GM12878 (cell line): ENCODE measurements at regions not wholly inside any gene's neighbourhood (a gene's known extent, or its start where the extent isn't known, plus 50 kb on each side); places are given as distances from the start of the nearest gene placed in this dataset.

ENCODE experiments used
- ATF7 ChIP-seq: fragments of 450-650 bp; IDR thresholded peaks from 2 replicates; pipeline ENCODE4 v1.6.1; 2016; ENCODE audit warnings: low read depth, mild to moderate bottlenecking
- CBX5 ChIP-seq: sonication (generic); IDR thresholded peaks from 2 replicates; pipeline ENCODE4 v1.6.1; 2016; ENCODE audit warnings: low read depth, moderate library complexity, mild to moderate bottlenecking, inconsistent platforms
- CHD2 ChIP-seq: IDR thresholded peaks from 2 replicates; pipeline ENCODE4 v1.6.1; 2011; ENCODE audit warnings: low read depth, low read length, improper control_type of control experiment, borderline replicate concordance
- EGR1 ChIP-seq, 2 experiments: IDR thresholded peaks; 1 replicate in 1 of 2; 2 replicates in 1 of 2; pipeline ENCODE4 v1.6.1; 2011 to 2012; ENCODE audit warnings: low read depth in 2 of 2, low read length in 2 of 2, borderline replicate concordance in 1 of 2, mild to moderate bottlenecking in 1 of 2, moderate library complexity in 1 of 2
- GATAD2B ChIP-seq: fragments of 450-650 bp; conservative IDR thresholded peaks from 2 replicates; pipeline ENCODE4 v1.6.1; 2017; ENCODE audit warnings: low read depth, mild to moderate bottlenecking, moderate library complexity
- IKZF2 ChIP-seq, 2 experiments: fragments of 450-650 bp; IDR thresholded peaks; 2 replicates each; pipeline ENCODE4 v1.6.1; 2017; ENCODE audit warnings: mild to moderate bottlenecking in 2 of 2, moderate library complexity in 2 of 2
- JUND ChIP-seq: IDR thresholded peaks from 2 replicates; pipeline ENCODE4 v1.6.1; 2012; ENCODE audit warnings: low read depth, mild to moderate bottlenecking, low read length, improper control_type of control experiment, moderate library complexity
- NR2F1 ChIP-seq: fragments of 450-650 bp; conservative IDR thresholded peaks from 2 replicates; pipeline ENCODE4 v1.6.1; 2017; ENCODE audit warnings: mild to moderate bottlenecking
- NRF1 ChIP-seq: conservative IDR thresholded peaks from 2 replicates; pipeline ENCODE4 v1.6.1; 2011; ENCODE audit warnings: mild to moderate bottlenecking, low read depth, low read length, improper control_type of control experiment
- PAX5 ChIP-seq: IDR thresholded peaks from 2 replicates; pipeline ENCODE4 v1.6.1; 2011; ENCODE audit warnings: low read depth, low read length, borderline replicate concordance
- PML ChIP-seq: IDR thresholded peaks from 2 replicates; pipeline ENCODE4 v1.6.1; 2012; ENCODE audit warnings: low read length, inconsistent platforms
- RAD21 ChIP-seq: IDR thresholded peaks from 2 replicates; pipeline ENCODE4 v1.6.1; 2011; ENCODE audit warnings: mild to moderate bottlenecking, low read depth, low read length, moderate library complexity; ENCODE audit not compliant: insufficient read depth
- RAD51 ChIP-seq: fragments of 450-650 bp; IDR thresholded peaks from 2 replicates; pipeline ENCODE4 v1.6.1; 2016; ENCODE audit warnings: moderate library complexity, mild to moderate bottlenecking, inconsistent platforms
- RELA ChIP-seq: fragments of 450-650 bp; IDR thresholded peaks from 2 replicates; pipeline ENCODE4 v1.8.0; 2014; ENCODE audit warnings: borderline replicate concordance; ENCODE audit not compliant: partially characterized antibody
- SIN3A ChIP-seq: IDR thresholded peaks from 2 replicates; pipeline ENCODE4 v1.6.1; 2012; ENCODE audit warnings: low read depth, low read length, improper control_type of control experiment
- SREBF2 ChIP-seq: IDR thresholded peaks from 2 replicates; pipeline ENCODE4 v1.6.1; 2012; ENCODE audit warnings: mild to moderate bottlenecking, low read length
- STAT3 ChIP-seq: IDR thresholded peaks from 2 replicates; pipeline ENCODE4 v1.6.1; 2011; ENCODE audit warnings: low read depth, low read length, improper control_type of control experiment
- TCF12 ChIP-seq: IDR thresholded peaks from 2 replicates; pipeline ENCODE4 v1.6.1; 2011; ENCODE audit warnings: low read depth, mild to moderate bottlenecking, low read length
- YBX1 ChIP-seq: fragments of 450-650 bp; IDR thresholded peaks from 2 replicates; pipeline ENCODE4 v1.6.1; 2016; ENCODE audit warnings: antibody characterized with exemption
- TF ChIP-seq, protein P1 (sequence below): IDR thresholded peaks from 2 replicates; pipeline ENCODE4 v1.6.1; 2011; ENCODE audit warnings: low read depth, mild to moderate bottlenecking, low read length, moderate library complexity, borderline replicate concordance; ENCODE audit errors: extremely low read depth
- TF ChIP-seq, protein P2 (sequence below): fragments of 450-650 bp; IDR thresholded peaks from 2 replicates; pipeline ENCODE4 v1.6.1; 2017; ENCODE audit warnings: antibody characterized with exemption, mild to moderate bottlenecking, moderate library complexity
- TF ChIP-seq, protein P3 (sequence below): fragments of 450-650 bp; conservative IDR thresholded peaks from 2 replicates; pipeline ENCODE4 v1.6.1; 2017; ENCODE audit warnings: mild to moderate bottlenecking, moderate library complexity
- TF ChIP-seq, protein P4 (sequence below): fragments of 450-650 bp; formaldehyde crosslinking; IDR thresholded peaks from 2 replicates; pipeline ENCODE4 v1.4.0; 2020; ENCODE audit warnings: mild to moderate bottlenecking, moderate library complexity

DNA sequence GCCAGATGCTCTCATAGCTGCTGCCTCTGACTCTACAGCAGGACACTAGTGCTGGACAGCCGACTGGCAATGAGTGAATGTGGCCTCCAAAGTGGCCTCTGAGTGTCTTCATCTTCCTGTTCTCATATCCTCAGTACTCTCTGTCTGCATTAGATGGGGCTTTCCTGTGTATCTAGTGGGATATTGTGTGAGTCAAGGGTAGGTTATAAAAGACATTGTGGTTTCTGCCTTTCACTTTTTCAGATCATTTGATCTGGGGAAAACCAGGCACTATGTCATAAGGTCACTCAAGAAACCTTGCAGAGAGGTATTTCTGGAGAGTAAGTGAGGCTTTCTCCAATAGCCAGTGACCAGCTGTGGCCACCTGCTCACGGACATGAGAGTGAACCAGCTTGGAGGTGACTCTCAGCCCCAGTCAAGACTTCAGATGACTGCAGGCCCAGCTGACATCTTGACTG lies 333.6 kb upstream of the NCAM1 start (continued):
- TF ChIP-seq EGR1 (IDR thresholded peaks at IDR 0.05; ENCODE audit: borderline replicate concordance in 1 of 2, low read depth in 2 of 2, low read length in 2 of 2) (no peak), RAD21 (no peak), TCF12 (peak; percentile 94), NR2F1 (peak; percentile 96), RAD51 (no peak), SIN3A (no peak), CBX5 (no peak; the same call in 1 of the 2 replicates), YBX1 (no peak), PML (no peak), RELA (peak; percentile 32), JUND (no peak), NRF1 (no peak), PAX5 (peak; percentile 67; the same call in 1 of the 2 replicates), SREBF2 (no peak), GATAD2B (no peak), IKZF2 (IDR thresholded peaks at IDR 0.05) (peak; percentile 79 to 83; a peak in 3 of 4 replicates), ATF7 (peak; percentile 63; the same call in 1 of the 2 replicates), STAT3 (no peak), CHD2 (no peak)
- TF ChIP-seq, protein P1, sequence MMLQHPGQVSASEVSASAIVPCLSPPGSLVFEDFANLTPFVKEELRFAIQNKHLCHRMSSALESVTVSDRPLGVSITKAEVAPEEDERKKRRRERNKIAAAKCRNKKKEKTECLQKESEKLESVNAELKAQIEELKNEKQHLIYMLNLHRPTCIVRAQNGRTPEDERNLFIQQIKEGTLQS = no peak
- TF ChIP-seq, protein P2, sequence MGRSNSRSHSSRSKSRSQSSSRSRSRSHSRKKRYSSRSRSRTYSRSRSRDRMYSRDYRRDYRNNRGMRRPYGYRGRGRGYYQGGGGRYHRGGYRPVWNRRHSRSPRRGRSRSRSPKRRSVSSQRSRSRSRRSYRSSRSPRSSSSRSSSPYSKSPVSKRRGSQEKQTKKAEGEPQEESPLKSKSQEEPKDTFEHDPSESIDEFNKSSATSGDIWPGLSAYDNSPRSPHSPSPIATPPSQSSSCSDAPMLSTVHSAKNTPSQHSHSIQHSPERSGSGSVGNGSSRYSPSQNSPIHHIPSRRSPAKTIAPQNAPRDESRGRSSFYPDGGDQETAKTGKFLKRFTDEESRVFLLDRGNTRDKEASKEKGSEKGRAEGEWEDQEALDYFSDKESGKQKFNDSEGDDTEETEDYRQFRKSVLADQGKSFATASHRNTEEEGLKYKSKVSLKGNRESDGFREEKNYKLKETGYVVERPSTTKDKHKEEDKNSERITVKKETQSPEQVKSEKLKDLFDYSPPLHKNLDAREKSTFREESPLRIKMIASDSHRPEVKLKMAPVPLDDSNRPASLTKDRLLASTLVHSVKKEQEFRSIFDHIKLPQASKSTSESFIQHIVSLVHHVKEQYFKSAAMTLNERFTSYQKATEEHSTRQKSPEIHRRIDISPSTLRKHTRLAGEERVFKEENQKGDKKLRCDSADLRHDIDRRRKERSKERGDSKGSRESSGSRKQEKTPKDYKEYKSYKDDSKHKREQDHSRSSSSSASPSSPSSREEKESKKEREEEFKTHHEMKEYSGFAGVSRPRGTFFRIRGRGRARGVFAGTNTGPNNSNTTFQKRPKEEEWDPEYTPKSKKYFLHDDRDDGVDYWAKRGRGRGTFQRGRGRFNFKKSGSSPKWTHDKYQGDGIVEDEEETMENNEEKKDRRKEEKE = no peak
- TF ChIP-seq, protein P3, sequence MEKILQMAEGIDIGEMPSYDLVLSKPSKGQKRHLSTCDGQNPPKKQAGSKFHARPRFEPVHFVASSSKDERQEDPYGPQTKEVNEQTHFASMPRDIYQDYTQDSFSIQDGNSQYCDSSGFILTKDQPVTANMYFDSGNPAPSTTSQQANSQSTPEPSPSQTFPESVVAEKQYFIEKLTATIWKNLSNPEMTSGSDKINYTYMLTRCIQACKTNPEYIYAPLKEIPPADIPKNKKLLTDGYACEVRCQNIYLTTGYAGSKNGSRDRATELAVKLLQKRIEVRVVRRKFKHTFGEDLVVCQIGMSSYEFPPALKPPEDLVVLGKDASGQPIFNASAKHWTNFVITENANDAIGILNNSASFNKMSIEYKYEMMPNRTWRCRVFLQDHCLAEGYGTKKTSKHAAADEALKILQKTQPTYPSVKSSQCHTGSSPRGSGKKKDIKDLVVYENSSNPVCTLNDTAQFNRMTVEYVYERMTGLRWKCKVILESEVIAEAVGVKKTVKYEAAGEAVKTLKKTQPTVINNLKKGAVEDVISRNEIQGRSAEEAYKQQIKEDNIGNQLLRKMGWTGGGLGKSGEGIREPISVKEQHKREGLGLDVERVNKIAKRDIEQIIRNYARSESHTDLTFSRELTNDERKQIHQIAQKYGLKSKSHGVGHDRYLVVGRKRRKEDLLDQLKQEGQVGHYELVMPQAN = no peak
- TF ChIP-seq, protein P4, sequence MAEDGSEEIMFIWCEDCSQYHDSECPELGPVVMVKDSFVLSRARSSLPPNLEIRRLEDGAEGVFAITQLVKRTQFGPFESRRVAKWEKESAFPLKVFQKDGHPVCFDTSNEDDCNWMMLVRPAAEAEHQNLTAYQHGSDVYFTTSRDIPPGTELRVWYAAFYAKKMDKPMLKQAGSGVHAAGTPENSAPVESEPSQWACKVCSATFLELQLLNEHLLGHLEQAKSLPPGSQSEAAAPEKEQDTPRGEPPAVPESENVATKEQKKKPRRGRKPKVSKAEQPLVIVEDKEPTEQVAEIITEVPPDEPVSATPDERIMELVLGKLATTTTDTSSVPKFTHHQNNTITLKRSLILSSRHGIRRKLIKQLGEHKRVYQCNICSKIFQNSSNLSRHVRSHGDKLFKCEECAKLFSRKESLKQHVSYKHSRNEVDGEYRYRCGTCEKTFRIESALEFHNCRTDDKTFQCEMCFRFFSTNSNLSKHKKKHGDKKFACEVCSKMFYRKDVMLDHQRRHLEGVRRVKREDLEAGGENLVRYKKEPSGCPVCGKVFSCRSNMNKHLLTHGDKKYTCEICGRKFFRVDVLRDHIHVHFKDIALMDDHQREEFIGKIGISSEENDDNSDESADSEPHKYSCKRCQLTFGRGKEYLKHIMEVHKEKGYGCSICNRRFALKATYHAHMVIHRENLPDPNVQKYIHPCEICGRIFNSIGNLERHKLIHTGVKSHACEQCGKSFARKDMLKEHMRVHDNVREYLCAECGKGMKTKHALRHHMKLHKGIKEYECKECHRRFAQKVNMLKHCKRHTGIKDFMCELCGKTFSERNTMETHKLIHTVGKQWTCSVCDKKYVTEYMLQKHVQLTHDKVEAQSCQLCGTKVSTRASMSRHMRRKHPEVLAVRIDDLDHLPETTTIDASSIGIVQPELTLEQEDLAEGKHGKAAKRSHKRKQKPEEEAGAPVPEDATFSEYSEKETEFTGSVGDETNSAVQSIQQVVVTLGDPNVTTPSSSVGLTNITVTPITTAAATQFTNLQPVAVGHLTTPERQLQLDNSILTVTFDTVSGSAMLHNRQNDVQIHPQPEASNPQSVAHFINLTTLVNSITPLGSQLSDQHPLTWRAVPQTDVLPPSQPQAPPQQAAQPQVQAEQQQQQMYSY (CRISPR knock-in tag) = no peak
